ENCODE measurements at regions not wholly inside any gene's neighbourhood (a gene's known extent, or its start where the extent isn't known, plus 50 kb on each side); places are given as distances from the start of the nearest gene placed in this dataset.
"Not testable (repeated sequence)": the region's sequence is repeated elsewhere in the genome, so short reads cannot be mapped to it uniquely, and the experiment has no call there.

DNA sequence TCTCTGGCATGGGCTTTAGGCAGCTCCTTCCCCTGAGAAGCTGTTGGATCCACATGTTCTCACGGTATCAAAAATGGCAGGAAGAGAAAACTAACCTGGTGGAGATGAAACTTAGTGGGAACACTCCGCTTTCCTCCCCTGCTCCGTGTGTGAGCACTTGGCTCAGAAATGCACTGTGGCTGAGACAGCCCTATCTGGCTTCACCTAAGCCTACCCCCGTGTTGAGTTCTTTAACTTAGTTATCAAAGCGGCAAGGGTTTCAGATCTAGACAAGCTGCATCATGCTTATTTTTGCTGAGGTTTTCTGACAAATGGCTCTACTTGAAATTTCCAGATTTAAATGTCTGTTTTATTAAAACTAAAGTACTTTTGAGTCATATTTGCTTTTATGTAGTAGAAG lies 221.6 kb upstream of the PLGLB2 start:
- DNase-seq (ENCODE audit: low spot score in 2 of 2, unreplicated experiment in 2 of 2); H3K36me3 Mint-ChIP-seq; H3K4me1 Mint-ChIP-seq; H3K4me3 Mint-ChIP-seq; H3K9me3 Mint-ChIP-seq; H3K27ac Mint-ChIP-seq: not testable (repeated sequence)
- H3K27me3 Mint-ChIP-seq (ENCODE audit: low read depth): peaks cover 11% of the 10 kb centered on the region

DNA sequence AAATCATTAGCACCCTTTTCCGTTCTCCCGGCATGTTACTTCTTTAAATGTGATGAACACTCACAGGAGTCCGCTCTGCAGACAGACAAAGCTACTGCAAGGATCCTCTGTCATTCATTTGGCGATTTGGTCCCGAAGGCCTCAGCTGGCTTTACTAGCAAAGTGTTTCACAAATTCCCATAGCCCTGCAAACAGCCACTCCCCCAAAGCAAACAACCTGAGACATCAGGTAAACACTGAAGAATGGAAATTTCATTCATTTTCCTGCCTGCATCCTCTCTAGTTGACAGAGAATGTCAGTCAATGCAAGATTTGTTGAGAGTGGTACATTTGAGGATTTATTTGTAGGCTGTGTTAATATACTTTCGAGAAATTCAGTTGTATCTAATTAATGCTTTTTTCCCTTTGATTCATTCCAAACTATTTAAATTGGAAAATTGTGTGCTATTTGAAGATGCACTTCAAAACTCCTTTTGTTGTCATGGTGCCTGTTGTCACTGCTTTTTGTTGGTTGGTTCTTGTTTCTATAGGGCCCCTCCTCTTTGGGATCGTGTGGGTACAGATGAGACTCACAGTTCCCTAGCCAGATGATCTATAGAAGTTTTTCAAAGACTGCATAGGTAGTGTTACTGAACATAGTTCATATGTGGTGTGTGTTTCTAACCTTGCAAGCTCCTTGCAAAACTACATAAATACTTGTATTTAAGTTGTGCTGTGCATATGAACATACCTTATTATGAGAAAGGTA lies 215.7 kb upstream of the PLGLB2 start:
- H3K9me3 Mint-ChIP-seq; H3K27ac Mint-ChIP-seq; H3K36me3 Mint-ChIP-seq; H3K4me3 Mint-ChIP-seq; DNase-seq (ENCODE audit: low spot score in 2 of 2, unreplicated experiment in 2 of 2): not testable (repeated sequence)
- peaks cover 13% of the 10 kb centered on the region for H3K27me3 Mint-ChIP-seq (ENCODE audit: low read depth)
- peaks cover 23% of the 10 kb centered on the region for H3K4me1 Mint-ChIP-seq

- DNase-seq (ENCODE audit: low spot score in 2 of 2, unreplicated experiment in 2 of 2); H3K27ac Mint-ChIP-seq; H3K36me3 Mint-ChIP-seq; H3K9me3 Mint-ChIP-seq; H3K27me3 Mint-ChIP-seq (ENCODE audit: low read depth): not testable (repeated sequence)
- Mint-ChIP-seq H3K4me1 (peaks cover 27% of the 10 kb centered on the region), H3K4me3 (peak overlapping the region; percentile 33)
Observed at GRCh38 chr2:87533390-87534272, 214.3 kb upstream of the PLGLB2 start.

GRCh38 chr2:87534273-87534889 lies 213.5 kb upstream of the PLGLB2 start:
- not testable (repeated sequence) for H3K9me3 Mint-ChIP-seq; H3K36me3 Mint-ChIP-seq; H3K4me3 Mint-ChIP-seq; H3K27me3 Mint-ChIP-seq (ENCODE audit: low read depth); DNase-seq (ENCODE audit: low spot score in 2 of 2, unreplicated experiment in 2 of 2); H3K27ac Mint-ChIP-seq
- H3K4me1 Mint-ChIP-seq: peaks cover 27% of the 10 kb centered on the region

- not testable (repeated sequence) for H3K4me3 Mint-ChIP-seq; DNase-seq (ENCODE audit: low spot score in 2 of 2, unreplicated experiment in 2 of 2); H3K27me3 Mint-ChIP-seq (ENCODE audit: low read depth); H3K9me3 Mint-ChIP-seq; H3K36me3 Mint-ChIP-seq
- Mint-ChIP-seq H3K4me1 (peaks cover 21% of the 10 kb centered on the region), H3K27ac (peak overlapping the region; percentile 64)
Observed at GRCh38 chr2:87536427-87536826, 211.5 kb upstream of the PLGLB2 start.

GRCh38 chr2:87537251-87537671 lies 210.6 kb upstream of the PLGLB2 start:
- H3K27ac Mint-ChIP-seq; DNase-seq (ENCODE audit: low spot score in 2 of 2, unreplicated experiment in 2 of 2): not testable (repeated sequence)

DNA sequence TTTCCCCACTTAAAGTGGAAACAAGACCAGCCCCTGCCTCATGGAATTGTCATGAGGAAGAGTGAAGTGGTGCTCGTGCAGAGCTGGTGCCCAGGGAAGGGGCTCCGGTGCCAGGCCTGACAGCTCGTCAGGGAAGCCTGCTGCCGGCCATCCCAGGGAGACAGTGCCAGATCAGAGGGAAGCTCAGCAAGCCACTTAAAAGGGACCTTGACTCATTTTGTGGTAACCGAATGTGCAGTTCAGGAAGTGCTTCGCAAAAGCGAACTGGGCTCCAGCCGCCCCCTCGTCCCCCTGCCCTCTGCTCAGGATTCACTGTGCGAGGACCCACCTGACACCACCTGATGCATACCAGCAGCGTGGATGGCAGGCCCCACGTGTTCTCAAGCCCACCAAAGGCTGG lies 209.6 kb upstream of the PLGLB2 start:
- not testable (repeated sequence) for H3K27me3 Mint-ChIP-seq (ENCODE audit: low read depth); H3K36me3 Mint-ChIP-seq; H3K9me3 Mint-ChIP-seq; DNase-seq (ENCODE audit: low spot score in 2 of 2, unreplicated experiment in 2 of 2); H3K27ac Mint-ChIP-seq; H3K4me3 Mint-ChIP-seq
- peaks cover 19% of the 10 kb centered on the region for H3K4me1 Mint-ChIP-seq

More at GRCh38 chr2:87537251-87537671, 210.6 kb upstream of the PLGLB2 start:
- H3K4me3 Mint-ChIP-seq; H3K9me3 Mint-ChIP-seq; H3K27me3 Mint-ChIP-seq (ENCODE audit: low read depth); H3K36me3 Mint-ChIP-seq: not testable (repeated sequence)
- peaks cover 19% of the 10 kb centered on the region for H3K4me1 Mint-ChIP-seq

DNA sequence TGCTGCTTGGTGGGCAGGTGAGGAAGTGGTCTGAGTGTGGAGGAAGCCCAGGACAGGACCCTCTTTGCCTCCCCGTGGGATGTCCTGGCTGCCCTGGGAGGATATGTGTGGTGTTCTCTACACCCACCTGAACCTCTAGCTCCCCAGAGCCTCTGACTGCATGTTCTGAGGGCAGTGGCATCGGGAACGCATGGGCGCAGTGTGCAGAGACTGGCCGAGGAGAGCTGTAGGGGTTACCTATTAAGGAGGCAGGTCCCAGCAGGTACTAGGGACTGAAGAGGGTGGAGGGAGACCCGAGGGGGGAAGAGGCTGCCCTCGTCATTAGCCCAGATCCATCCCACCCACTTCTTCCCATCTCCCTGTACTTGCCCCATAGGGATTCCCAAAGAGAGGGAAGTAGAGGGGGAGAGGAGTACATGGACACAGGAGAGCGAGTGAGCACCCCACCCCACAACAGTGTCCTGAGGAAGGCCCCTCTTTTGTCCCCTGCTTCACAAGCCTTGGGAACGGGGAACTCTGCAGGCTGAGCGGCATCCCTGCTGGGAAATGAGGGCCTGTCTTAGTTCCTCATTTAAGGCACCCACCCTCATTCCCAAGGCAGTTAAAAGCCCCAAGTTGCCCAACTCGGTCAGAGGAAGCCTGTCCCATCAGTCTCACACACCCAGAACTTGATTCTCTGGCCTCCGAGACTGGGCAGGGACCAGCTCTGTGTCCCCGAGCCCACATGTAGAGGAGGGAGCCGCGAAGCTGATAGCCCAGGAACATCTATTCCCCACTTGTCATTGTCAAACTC lies 208.5 kb upstream of the PLGLB2 start:
- not testable (repeated sequence) for H3K27ac Mint-ChIP-seq; H3K27me3 Mint-ChIP-seq (ENCODE audit: low read depth); H3K4me3 Mint-ChIP-seq; DNase-seq (ENCODE audit: low spot score in 2 of 2, unreplicated experiment in 2 of 2); H3K9me3 Mint-ChIP-seq; H3K36me3 Mint-ChIP-seq
- H3K4me1 Mint-ChIP-seq: peaks cover 12% of the 10 kb centered on the region

- H3K9me3 Mint-ChIP-seq; H3K27ac Mint-ChIP-seq; H3K36me3 Mint-ChIP-seq; H3K27me3 Mint-ChIP-seq (ENCODE audit: low read depth); H3K4me3 Mint-ChIP-seq; DNase-seq (ENCODE audit: low spot score in 2 of 2, unreplicated experiment in 2 of 2): not testable (repeated sequence)
- H3K4me1 Mint-ChIP-seq: peaks cover 11% of the 10 kb centered on the region
Observed at GRCh38 chr2:87540242-87540641, 207.6 kb upstream of the PLGLB2 start.

- H3K9me3 Mint-ChIP-seq; H3K27me3 Mint-ChIP-seq (ENCODE audit: low read depth); DNase-seq (ENCODE audit: low spot score in 2 of 2, unreplicated experiment in 2 of 2); H3K4me1 Mint-ChIP-seq; H3K36me3 Mint-ChIP-seq; H3K4me3 Mint-ChIP-seq: not testable (repeated sequence)
- peak overlapping the region; percentile 72 for H3K27ac Mint-ChIP-seq
Observed at GRCh38 chr2:87542599-87543174, 205.2 kb upstream of the PLGLB2 start.

DNA sequence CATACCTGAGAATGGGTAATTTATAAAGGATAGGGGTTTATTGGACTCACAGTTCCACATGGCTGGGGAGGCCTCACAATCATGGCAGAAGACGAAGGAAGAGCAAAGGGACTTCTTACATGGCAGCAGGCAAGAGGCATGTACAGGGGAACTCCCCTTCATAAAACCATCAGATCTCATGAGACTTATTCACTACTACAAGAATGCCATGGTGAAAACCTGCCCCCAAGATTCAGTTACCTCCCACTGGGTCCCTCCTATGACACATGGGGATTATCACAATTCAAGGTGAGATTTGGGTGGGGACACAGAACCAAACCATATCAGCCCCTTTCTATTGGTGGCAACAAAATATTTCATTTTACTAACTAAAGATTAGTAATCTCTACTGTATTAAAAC lies 204.1 kb upstream of the PLGLB2 start:
- not testable (repeated sequence) for DNase-seq (ENCODE audit: low spot score in 2 of 2, unreplicated experiment in 2 of 2); H3K9me3 Mint-ChIP-seq; H3K4me1 Mint-ChIP-seq; H3K4me3 Mint-ChIP-seq; H3K36me3 Mint-ChIP-seq; H3K27me3 Mint-ChIP-seq (ENCODE audit: low read depth); H3K27ac Mint-ChIP-seq

DNA sequence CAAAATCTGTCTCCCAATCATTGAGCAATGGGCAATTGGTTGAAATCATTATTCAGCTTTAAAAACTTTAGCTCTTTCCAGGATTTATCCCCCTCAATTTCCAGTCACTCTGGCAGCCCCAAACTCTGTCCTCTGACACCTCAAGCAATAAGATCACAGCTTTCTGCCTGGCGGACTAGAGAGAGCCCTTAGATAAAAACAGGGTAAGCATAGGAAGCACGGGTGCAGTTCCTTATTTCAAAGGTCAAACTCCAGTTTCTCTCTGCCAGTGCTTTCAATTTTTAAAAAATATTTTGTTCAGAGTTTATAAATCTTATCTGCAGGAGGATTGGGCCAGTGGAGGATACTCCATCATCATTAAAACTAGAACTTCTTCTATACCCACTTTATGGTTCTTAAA lies 200.8 kb upstream of the PLGLB2 start:
- H3K4me1 Mint-ChIP-seq; H3K36me3 Mint-ChIP-seq; H3K27ac Mint-ChIP-seq; H3K4me3 Mint-ChIP-seq; H3K9me3 Mint-ChIP-seq; DNase-seq (ENCODE audit: low spot score in 2 of 2, unreplicated experiment in 2 of 2); H3K27me3 Mint-ChIP-seq (ENCODE audit: low read depth): not testable (repeated sequence)

GRCh38 chr2:87547966-87548365 lies 199.9 kb upstream of the PLGLB2 start:
- not testable (repeated sequence) for DNase-seq (ENCODE audit: low spot score in 2 of 2, unreplicated experiment in 2 of 2); H3K27me3 Mint-ChIP-seq (ENCODE audit: low read depth); H3K4me1 Mint-ChIP-seq; H3K27ac Mint-ChIP-seq; H3K4me3 Mint-ChIP-seq; H3K36me3 Mint-ChIP-seq; H3K9me3 Mint-ChIP-seq
